ENCODE measurements at regions not wholly inside any gene's neighbourhood (a gene's known extent, or its start where the extent isn't known, plus 50 kb on each side); places are given as distances from the start of the nearest gene placed in this dataset.

DNA sequence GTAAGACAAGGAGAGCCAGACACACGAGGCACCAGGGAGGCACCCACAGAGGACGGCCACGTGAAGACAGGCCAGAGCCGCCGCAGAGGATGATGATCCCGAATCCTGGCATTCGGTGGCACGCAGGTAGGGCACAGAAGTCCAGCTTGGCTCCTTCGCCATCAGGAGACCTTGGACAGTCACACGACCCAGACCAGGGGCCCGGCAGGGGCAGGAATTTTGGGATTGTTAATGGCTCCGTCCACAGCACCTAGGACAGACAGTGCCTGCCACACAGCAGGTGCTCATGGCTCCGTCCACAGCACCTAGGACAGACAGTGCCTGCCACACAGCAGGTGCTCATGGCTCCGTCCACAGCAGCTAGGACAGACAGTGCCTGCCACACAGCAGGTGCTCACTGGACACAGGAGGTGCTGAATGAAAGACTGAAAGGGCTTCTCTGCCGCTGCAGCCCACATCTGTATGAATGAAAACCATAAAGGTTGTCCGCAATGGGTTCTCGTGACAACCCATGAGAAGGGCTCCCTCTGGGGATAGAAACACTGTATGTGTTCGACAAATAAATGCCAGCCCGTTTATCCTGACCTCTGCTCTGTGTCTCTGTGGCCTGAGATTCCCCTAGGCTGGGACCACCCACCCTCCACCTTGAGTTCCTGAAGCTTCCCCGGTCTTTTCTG is 341.6 kb downstream of the CTTN start:
- H3K9me3 ChIP-seq (ENCODE audit: control insufficient read depth in 2 of 2, low read length in 2 of 2), result no peaks in the 10 kb centered on the region
- no peaks in the 10 kb centered on the region for H3K27me3 ChIP-seq (ENCODE audit: control insufficient read depth in 2 of 2, insufficient read depth in 2 of 2, low read length in 2 of 2)
- no peaks in the 10 kb centered on the region for H3K4me1 ChIP-seq (ENCODE audit: control insufficient read depth in 2 of 2, insufficient read depth in 2 of 2, low read length in 2 of 2)
- H3K9ac ChIP-seq (ENCODE audit: low read depth in 1 of 2, low read length in 2 of 2), result no peak overlapping the region
- H3K4me3 ChIP-seq (ENCODE audit: low read length in 2 of 2), result no peak overlapping the region
- H3K27ac ChIP-seq (ENCODE audit: low read depth in 2 of 2, low read length in 2 of 2), result no peak overlapping the region
- no peaks in the 10 kb centered on the region for H3K36me3 ChIP-seq (ENCODE audit: control insufficient read depth in 2 of 2, insufficient read depth in 2 of 2, low read length in 2 of 2)

DNA sequence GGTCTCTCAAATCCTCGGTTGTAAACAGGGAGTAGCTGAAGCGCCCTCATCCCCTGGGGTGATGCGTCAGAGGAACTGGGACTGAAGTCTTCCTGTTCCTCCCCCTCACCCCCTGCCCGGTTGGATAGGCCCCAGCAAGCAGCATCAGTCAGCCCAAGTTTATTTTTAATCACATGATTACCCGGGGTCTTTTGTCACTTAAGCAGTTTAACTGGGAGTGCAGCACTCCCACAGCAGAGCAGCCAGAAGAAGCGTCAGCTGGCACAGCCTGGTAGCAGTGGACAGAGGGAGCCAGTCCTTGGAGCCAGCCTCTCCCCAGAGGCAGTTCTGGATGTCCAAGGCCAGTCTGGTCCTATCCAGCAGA is 342.1 kb downstream of the CTTN start:
- Histone ChIP-seq H3K36me3 (ENCODE audit: control insufficient read depth in 2 of 2, insufficient read depth in 2 of 2, low read length in 2 of 2) (no peaks in the 10 kb centered on the region), H3K27ac (ENCODE audit: low read depth in 2 of 2, low read length in 2 of 2) (no peak overlapping the region), H3K9ac (ENCODE audit: low read depth in 1 of 2, low read length in 2 of 2) (no peak overlapping the region), H3K4me3 (ENCODE audit: low read length in 2 of 2) (no peak overlapping the region), H3K9me3 (ENCODE audit: control insufficient read depth in 2 of 2, low read length in 2 of 2) (no peaks in the 10 kb centered on the region), H3K4me1 (ENCODE audit: control insufficient read depth in 2 of 2, insufficient read depth in 2 of 2, low read length in 2 of 2) (no peaks in the 10 kb centered on the region), H3K27me3 (ENCODE audit: control insufficient read depth in 2 of 2, insufficient read depth in 2 of 2, low read length in 2 of 2) (no peaks in the 10 kb centered on the region)

DNA sequence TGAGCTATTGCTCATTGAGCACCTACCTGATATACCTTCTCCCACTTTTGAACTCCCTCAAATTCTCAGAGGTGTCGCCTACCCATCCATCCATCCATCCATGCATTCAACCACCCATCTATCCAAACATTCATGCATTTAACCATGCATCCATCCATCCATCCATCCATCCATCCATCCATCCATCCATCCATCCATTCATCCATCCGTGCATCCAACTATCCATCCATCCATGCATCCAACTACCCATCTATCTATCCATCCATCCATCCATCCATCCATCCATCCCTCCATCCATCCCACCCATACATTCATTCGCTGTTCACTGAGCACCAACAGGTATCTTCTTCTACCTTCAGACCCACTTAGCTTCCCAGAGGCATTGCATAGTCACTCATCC is 342.8 kb downstream of the CTTN start:
- Histone ChIP-seq H3K9me3 (ENCODE audit: control insufficient read depth in 2 of 2, low read length in 2 of 2) (no peaks in the 10 kb centered on the region), H3K27ac (ENCODE audit: low read depth in 2 of 2, low read length in 2 of 2) (no peak overlapping the region), H3K9ac (ENCODE audit: low read depth in 1 of 2, low read length in 2 of 2) (no peak overlapping the region), H3K4me1 (ENCODE audit: control insufficient read depth in 2 of 2, insufficient read depth in 2 of 2, low read length in 2 of 2) (no peaks in the 10 kb centered on the region), H3K4me3 (ENCODE audit: low read length in 2 of 2) (no peak overlapping the region), H3K36me3 (ENCODE audit: control insufficient read depth in 2 of 2, insufficient read depth in 2 of 2, low read length in 2 of 2) (no peaks in the 10 kb centered on the region), H3K27me3 (ENCODE audit: control insufficient read depth in 2 of 2, insufficient read depth in 2 of 2, low read length in 2 of 2) (no peaks in the 10 kb centered on the region)

DNA sequence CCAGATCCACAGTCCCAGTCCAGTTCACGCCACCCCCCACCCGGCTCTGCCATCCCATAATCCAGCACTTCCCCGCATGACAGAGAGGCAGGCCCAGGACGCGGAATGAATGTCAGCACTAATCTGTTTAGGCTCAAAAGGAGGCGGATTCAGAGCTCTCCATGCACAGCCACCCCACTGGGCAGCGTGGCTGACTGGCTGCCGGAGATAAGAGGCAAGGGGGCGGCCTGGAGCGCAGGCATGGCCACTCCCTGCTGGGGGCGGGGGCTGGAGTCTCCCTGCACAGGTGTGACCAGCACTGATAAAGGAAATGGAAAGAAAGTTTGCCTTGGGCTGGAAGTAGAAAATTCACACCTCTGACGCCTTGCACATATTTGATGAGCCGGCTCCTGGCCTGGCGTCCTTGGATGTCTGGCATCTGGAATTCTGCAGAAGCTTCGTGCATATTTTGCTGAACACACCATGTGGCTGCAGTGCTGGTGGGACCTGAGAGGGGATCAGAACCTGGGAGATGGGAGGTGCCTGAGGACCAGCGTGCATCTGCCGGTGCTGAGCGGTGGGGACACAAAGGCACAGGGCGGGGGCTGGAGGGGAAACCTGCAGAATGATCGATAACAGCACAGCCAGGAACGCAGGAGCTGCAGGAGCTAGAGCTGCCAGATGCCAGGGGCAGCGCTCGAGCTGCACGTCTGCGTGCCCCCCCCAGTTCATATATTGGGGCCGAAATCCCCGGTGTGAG is 344.4 kb downstream of the CTTN start:
- Histone ChIP-seq H3K27me3 (ENCODE audit: control insufficient read depth in 2 of 2, insufficient read depth in 2 of 2, low read length in 2 of 2) (no peaks in the 10 kb centered on the region), H3K9me3 (ENCODE audit: control insufficient read depth in 2 of 2, low read length in 2 of 2) (no peaks in the 10 kb centered on the region), H3K9ac (ENCODE audit: low read depth in 1 of 2, low read length in 2 of 2) (no peak overlapping the region), H3K36me3 (ENCODE audit: control insufficient read depth in 2 of 2, insufficient read depth in 2 of 2, low read length in 2 of 2) (no peaks in the 10 kb centered on the region), H3K27ac (ENCODE audit: low read depth in 2 of 2, low read length in 2 of 2) (no peak overlapping the region), H3K4me3 (ENCODE audit: low read length in 2 of 2) (no peak overlapping the region), H3K4me1 (ENCODE audit: control insufficient read depth in 2 of 2, insufficient read depth in 2 of 2, low read length in 2 of 2) (no peaks in the 10 kb centered on the region)

DNA sequence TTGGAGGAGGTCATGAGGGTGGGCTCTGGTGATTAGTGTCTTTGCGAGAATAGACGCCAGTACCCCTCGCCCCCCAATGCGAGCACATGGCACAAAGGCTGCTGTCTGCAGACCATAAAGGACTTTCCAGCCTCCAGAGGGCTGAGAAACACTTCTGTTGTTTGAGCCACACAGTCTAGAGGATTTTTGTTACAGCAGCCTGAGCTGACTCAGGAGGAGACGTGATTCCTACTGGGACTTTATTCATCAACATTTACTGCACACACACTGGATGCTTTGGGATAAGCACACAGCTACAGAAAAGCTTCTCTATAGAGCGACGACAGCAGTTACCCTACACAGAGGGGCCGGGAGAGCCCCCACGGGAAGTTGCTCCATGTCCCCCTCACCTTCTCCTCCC is 345.0 kb downstream of the CTTN start:
- no peak overlapping the region for H3K9ac ChIP-seq (ENCODE audit: low read depth in 1 of 2, low read length in 2 of 2)
- H3K27me3 ChIP-seq (ENCODE audit: control insufficient read depth in 2 of 2, insufficient read depth in 2 of 2, low read length in 2 of 2), result no peaks in the 10 kb centered on the region
- H3K4me3 ChIP-seq (ENCODE audit: low read length in 2 of 2), result no peak overlapping the region
- no peaks in the 10 kb centered on the region for H3K9me3 ChIP-seq (ENCODE audit: control insufficient read depth in 2 of 2, low read length in 2 of 2)
- H3K27ac ChIP-seq (ENCODE audit: low read depth in 2 of 2, low read length in 2 of 2), result no peak overlapping the region
- no peaks in the 10 kb centered on the region for H3K36me3 ChIP-seq (ENCODE audit: control insufficient read depth in 2 of 2, insufficient read depth in 2 of 2, low read length in 2 of 2)
- H3K4me1 ChIP-seq (ENCODE audit: control insufficient read depth in 2 of 2, insufficient read depth in 2 of 2, low read length in 2 of 2), result no peaks in the 10 kb centered on the region

DNA sequence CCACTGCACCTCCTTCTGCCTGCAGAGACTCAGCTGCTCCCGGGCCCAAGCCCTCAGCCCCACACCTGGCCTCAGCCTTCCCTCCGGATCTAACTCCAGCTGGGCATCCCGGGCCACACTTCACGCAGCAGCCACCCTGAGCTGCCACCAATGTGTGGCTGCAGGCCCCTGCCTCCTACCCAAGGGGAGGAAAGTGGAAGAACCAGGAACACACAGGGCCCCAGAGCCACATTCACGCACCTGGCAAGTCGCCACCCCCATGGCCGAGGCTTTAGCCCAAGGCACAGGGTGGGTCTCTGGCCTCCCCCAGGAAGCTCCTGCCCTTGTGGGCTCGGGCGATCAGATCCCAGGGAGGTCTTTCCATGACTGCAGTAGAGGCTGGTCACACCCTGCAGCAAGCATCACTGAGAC is 345.6 kb downstream of the CTTN start:
- H3K27ac ChIP-seq (ENCODE audit: low read depth in 2 of 2, low read length in 2 of 2), result no peak overlapping the region
- H3K4me1 ChIP-seq (ENCODE audit: control insufficient read depth in 2 of 2, insufficient read depth in 2 of 2, low read length in 2 of 2), result no peaks in the 10 kb centered on the region
- H3K4me3 ChIP-seq (ENCODE audit: low read length in 2 of 2), result no peak overlapping the region
- no peak overlapping the region for H3K9ac ChIP-seq (ENCODE audit: low read depth in 1 of 2, low read length in 2 of 2)
- H3K27me3 ChIP-seq (ENCODE audit: control insufficient read depth in 2 of 2, insufficient read depth in 2 of 2, low read length in 2 of 2), result no peaks in the 10 kb centered on the region
- H3K36me3 ChIP-seq (ENCODE audit: control insufficient read depth in 2 of 2, insufficient read depth in 2 of 2, low read length in 2 of 2), result no peaks in the 10 kb centered on the region
- H3K9me3 ChIP-seq (ENCODE audit: control insufficient read depth in 2 of 2, low read length in 2 of 2), result no peaks in the 10 kb centered on the region

DNA sequence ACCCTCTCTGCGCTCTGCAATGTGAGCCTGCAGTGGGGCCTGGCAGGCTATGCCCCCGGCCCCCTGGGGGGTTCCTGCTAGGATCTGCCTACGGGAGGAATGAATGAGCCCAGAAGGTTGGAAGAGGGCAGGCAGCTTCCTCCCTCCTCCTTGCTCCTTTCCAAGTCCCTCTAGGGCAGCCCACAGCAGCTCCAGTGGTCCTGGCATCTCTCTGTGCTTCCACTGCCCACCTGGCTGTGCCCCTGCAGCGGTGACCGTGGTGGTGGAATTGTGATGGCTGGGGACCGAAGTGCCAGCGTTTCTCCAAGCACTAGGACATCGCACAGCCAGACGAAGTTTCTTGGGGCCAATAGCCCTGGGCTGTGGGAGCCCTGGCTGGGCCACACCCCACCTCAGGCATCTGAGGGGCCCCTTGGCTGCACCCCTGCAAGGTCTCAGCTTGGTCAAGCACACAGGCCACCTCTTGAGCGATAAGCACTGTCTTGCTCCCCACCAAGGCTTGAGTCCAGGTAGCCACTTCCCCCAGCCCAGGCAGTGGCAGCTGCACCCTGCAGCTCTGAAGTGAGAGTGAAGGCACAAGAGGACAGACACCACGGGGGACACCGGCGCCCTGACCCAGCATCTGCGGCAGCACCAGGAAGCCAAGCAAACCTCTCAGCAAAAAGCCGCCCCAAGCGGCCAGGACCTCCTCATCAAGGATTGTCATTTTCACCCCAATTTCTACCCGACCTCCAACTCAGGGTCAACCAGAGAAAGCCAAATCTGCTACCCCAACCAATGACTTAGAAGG is 346.3 kb downstream of the CTTN start:
- H3K36me3 ChIP-seq (ENCODE audit: control insufficient read depth in 2 of 2, insufficient read depth in 2 of 2, low read length in 2 of 2), result no peaks in the 10 kb centered on the region
- no peak overlapping the region for H3K9ac ChIP-seq (ENCODE audit: low read depth in 1 of 2, low read length in 2 of 2)
- H3K27me3 ChIP-seq (ENCODE audit: control insufficient read depth in 2 of 2, insufficient read depth in 2 of 2, low read length in 2 of 2), result no peaks in the 10 kb centered on the region
- H3K4me3 ChIP-seq (ENCODE audit: low read length in 2 of 2), result no peak overlapping the region
- no peaks in the 10 kb centered on the region for H3K9me3 ChIP-seq (ENCODE audit: control insufficient read depth in 2 of 2, low read length in 2 of 2)
- H3K27ac ChIP-seq (ENCODE audit: low read depth in 2 of 2, low read length in 2 of 2), result no peak overlapping the region
- H3K4me1 ChIP-seq (ENCODE audit: control insufficient read depth in 2 of 2, insufficient read depth in 2 of 2, low read length in 2 of 2), result no peaks in the 10 kb centered on the region

DNA sequence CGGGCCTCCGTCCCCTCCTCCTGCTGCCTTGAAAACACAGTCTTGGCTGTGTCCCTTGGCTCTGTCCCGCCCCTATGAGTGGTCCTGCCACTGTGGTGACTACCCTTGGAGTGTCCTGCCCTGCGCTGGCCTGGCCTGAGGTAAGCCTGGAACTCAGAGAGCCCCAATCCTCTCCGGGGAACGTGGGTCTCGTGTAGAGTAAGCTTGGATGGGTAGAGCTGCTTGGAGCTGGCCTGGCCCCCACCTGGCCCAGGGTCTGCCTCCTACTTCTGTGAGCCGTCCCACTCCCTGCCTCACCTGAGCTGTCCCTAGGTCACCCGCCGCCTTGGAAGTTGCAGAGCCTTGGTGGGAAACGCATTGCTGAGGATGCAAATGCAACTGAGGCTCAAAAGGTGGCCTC is 347.1 kb downstream of the CTTN start:
- Histone ChIP-seq H3K4me3 (ENCODE audit: low read length in 2 of 2) (no peak overlapping the region), H3K9me3 (ENCODE audit: control insufficient read depth in 2 of 2, low read length in 2 of 2) (no peaks in the 10 kb centered on the region), H3K9ac (ENCODE audit: low read depth in 1 of 2, low read length in 2 of 2) (no peak overlapping the region), H3K27ac (ENCODE audit: low read depth in 2 of 2, low read length in 2 of 2) (no peak overlapping the region), H3K4me1 (ENCODE audit: control insufficient read depth in 2 of 2, insufficient read depth in 2 of 2, low read length in 2 of 2) (no peaks in the 10 kb centered on the region), H3K27me3 (ENCODE audit: control insufficient read depth in 2 of 2, insufficient read depth in 2 of 2, low read length in 2 of 2) (no peaks in the 10 kb centered on the region), H3K36me3 (ENCODE audit: control insufficient read depth in 2 of 2, insufficient read depth in 2 of 2, low read length in 2 of 2) (no peaks in the 10 kb centered on the region)

DNA sequence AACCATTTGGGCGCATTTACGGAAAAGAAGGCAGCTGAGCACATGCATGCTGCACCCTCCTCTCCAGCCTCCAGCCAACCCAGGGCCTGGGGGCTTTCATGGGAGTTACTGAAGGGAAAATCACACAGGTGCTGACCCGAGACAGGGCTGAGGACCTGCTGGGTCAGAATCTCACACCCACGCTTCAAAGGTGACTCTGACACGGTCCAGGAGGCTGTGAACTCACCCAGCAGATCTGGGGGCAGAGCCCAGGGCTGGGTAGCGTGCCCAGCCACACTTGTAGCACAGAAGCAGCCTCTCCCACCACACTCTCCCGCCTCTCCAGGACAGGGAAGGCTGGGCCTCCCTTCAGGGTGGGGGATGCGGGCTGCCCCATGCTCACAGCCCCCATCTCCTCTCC is 347.6 kb downstream of the CTTN start:
- H3K9ac ChIP-seq (ENCODE audit: low read depth in 1 of 2, low read length in 2 of 2), result no peak overlapping the region
- H3K27ac ChIP-seq (ENCODE audit: low read depth in 2 of 2, low read length in 2 of 2), result no peak overlapping the region
- no peaks in the 10 kb centered on the region for H3K4me1 ChIP-seq (ENCODE audit: control insufficient read depth in 2 of 2, insufficient read depth in 2 of 2, low read length in 2 of 2)
- peaks cover 0 to 3% of the 10 kb centered on the region in 2 donors for H3K9me3 ChIP-seq (ENCODE audit: control insufficient read depth in 2 of 2, low read length in 2 of 2)
- H3K4me3 ChIP-seq (ENCODE audit: low read length in 2 of 2), result no peak overlapping the region
- H3K36me3 ChIP-seq (ENCODE audit: control insufficient read depth in 2 of 2, insufficient read depth in 2 of 2, low read length in 2 of 2), result no peaks in the 10 kb centered on the region
- no peaks in the 10 kb centered on the region for H3K27me3 ChIP-seq (ENCODE audit: control insufficient read depth in 2 of 2, insufficient read depth in 2 of 2, low read length in 2 of 2)

DNA sequence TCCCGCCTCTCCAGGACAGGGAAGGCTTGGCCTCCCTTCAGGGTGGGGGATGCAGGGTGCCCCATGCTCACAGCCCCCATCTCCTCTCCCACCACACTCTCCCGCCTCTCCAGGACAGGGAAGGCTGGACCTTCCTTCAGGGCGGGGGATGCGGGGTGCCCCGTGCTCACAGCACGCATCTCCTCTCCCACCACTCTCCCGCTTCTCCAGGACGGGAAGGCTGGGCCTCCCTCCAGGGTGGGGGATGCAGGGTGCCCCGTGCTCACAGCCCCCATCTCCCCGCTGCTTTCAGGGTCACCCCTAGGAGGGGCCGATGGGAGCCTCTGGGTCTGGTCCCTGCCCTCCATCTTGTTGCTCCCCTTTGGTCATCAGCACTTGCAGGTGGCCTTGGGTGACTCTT is 348.0 kb downstream of the CTTN start:
- Histone ChIP-seq H3K27me3 (ENCODE audit: control insufficient read depth in 2 of 2, insufficient read depth in 2 of 2, low read length in 2 of 2) (no peaks in the 10 kb centered on the region), H3K27ac (ENCODE audit: low read depth in 2 of 2, low read length in 2 of 2) (no peak overlapping the region), H3K4me1 (ENCODE audit: control insufficient read depth in 2 of 2, insufficient read depth in 2 of 2, low read length in 2 of 2) (no peaks in the 10 kb centered on the region), H3K4me3 (ENCODE audit: low read length in 2 of 2) (no peak overlapping the region), H3K9ac (ENCODE audit: low read depth in 1 of 2, low read length in 2 of 2) (no peak overlapping the region), H3K9me3 (ENCODE audit: control insufficient read depth in 2 of 2, low read length in 2 of 2) (peaks cover 0 to 3% of the 10 kb centered on the region in 2 donors), H3K36me3 (ENCODE audit: control insufficient read depth in 2 of 2, insufficient read depth in 2 of 2, low read length in 2 of 2) (no peaks in the 10 kb centered on the region)
